K562 (cell line): ENCODE measurements at regions not wholly inside any gene's neighbourhood (a gene's known extent, or its start where the extent isn't known, plus 50 kb on each side); places are given as distances from the start of the nearest gene placed in this dataset.
A peak's percentile ranks its signal among the peaks of the same experiment; 100 is the strongest.

Experiments
- ARHGAP35 ChIP-seq: fragments of 450-650 bp; IDR thresholded peaks from 2 replicates; pipeline ENCODE4 v1.6.1; 2018; ENCODE audit not compliant: partially characterized antibody
- CBFA2T2 ChIP-seq: fragments of 450-650 bp; conservative IDR thresholded peaks from 2 replicates; pipeline ENCODE4 v1.6.1; 2017; ENCODE audit warnings: mild to moderate bottlenecking
- CC2D1A ChIP-seq: fragments of 450-650 bp; IDR thresholded peaks from 2 replicates; pipeline ENCODE4 v1.6.1; 2017; ENCODE audit warnings: mild to moderate bottlenecking
- DPF2 ChIP-seq: fragments of 450-650 bp; IDR thresholded peaks from 2 replicates; pipeline ENCODE4 v1.6.1; 2016
- HMGN3 ChIP-seq: IDR thresholded peaks from 2 replicates; pipeline ENCODE4 v1.6.1; 2011; ENCODE audit warnings: borderline replicate concordance, low read depth, mild to moderate bottlenecking, mixed read lengths, low read length; ENCODE audit not compliant: insufficient read length; ENCODE audit errors: extremely low read depth
- PHF8 ChIP-seq: fragments of 200-600 bp; sonication (generic); IDR thresholded peaks from 2 replicates; pipeline ENCODE4 v1.6.1; 2012; ENCODE audit warnings: mixed run types, mild to moderate bottlenecking, inconsistent platforms, low read length, moderate library complexity, borderline replicate concordance
- POLR2G ChIP-seq: fragments of 200-400 bp; formaldehyde crosslinking; IDR thresholded peaks from 2 replicates; pipeline ENCODE4 v1.6.1; 2017; ENCODE audit warnings: low read depth, mild to moderate bottlenecking, antibody characterized with exemption, low read length, moderate library complexity
- SMAD2 ChIP-seq: fragments of 150-350 bp; IDR thresholded peaks from 2 replicates; pipeline ENCODE4 v1.6.1; 2014; ENCODE audit warnings: low read depth, mild to moderate bottlenecking, low read length
- SRSF3 ChIP-seq: fragments of 200-400 bp; formaldehyde crosslinking; IDR thresholded peaks from 2 replicates; pipeline ENCODE4 v1.6.1; 2016; ENCODE audit warnings: mild to moderate bottlenecking, low read length, moderate library complexity; ENCODE audit not compliant: insufficient read depth
- ZBED1 ChIP-seq: IDR thresholded peaks from 2 replicates; pipeline ENCODE4 v1.6.1; 2014
- ZNF23 ChIP-seq: fragments of 250-450 bp; sonication (Bioruptor Pico); IDR thresholded peaks from 2 replicates; pipeline ENCODE4 v1.4.0; 2020; ENCODE audit warnings: mild to moderate bottlenecking
- ZNF699 ChIP-seq: fragments of 250-450 bp; sonication (Bioruptor Pico); IDR thresholded peaks from 2 replicates; pipeline ENCODE4 v1.8.0; 2021; ENCODE audit warnings: mild to moderate bottlenecking, moderate library complexity; ENCODE audit not compliant: insufficient replicate concordance
- TF ChIP-seq, protein P1 (sequence below): fragments of 250-450 bp; sonication (Bioruptor Pico); IDR thresholded peaks from 2 replicates; pipeline ENCODE4 v1.8.0; 2021; ENCODE audit warnings: moderate library complexity, mild to moderate bottlenecking, inconsistent platforms
- TF ChIP-seq, protein P2 (sequence below): fragments of 450-650 bp; IDR thresholded peaks from 2 replicates; pipeline ENCODE4 v1.6.1; 2017; ENCODE audit warnings: antibody characterized with exemption
- TF ChIP-seq, protein P3 (sequence below): fragments of 450-650 bp; IDR thresholded peaks from 2 replicates; pipeline ENCODE4 v1.6.1; 2016; ENCODE audit warnings: mild to moderate bottlenecking, moderate library complexity

DNA sequence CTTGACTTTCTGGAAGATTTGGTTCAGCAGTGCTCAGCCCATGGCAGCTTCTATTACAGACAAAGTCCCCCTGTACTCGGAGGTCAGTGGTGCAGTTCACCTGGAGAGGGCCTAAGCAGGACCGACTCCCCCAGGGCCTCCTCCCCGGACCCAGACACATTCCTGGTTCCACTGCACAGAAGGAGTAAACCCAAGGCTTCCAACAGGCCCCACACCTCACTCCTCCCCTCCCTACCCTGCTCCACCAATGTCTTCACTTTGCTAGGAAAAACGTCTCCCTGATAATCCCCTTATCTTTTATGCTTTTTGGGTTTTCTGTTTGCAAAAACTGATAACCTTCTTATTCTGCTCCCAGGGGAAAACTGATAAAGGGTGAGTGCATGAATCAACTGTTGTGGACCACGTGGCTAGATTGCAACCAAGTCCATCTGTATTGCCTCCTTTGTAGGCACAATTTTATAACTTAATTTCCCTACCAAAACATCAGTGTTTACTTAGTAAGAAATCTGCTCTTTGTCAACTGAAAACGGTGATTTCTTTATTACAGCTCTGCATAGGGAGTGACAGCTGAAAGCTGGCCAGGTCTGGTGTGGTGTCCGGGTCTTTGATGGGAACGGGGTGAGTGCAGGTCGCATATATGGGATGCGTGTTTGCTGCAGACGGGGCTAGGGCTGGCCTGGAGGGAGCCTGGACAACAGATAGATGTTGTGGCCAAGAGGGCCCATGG is 202.5 kb downstream of the GLI2 start (continued):
- peak; percentile 83 for TF ChIP-seq DPF2
- TF ChIP-seq CBFA2T2 = peak; percentile 75
- TF ChIP-seq SMAD2 = no peak
- TF ChIP-seq POLR2G = no peak
- TF ChIP-seq, protein P1, sequence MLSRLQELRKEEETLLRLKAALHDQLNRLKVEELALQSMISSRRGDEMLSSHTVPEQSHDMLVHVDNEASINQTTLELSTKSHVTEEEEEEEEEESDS = no peak
- TF ChIP-seq HMGN3 = peak; percentile 18
- no peak for TF ChIP-seq PHF8
- TF ChIP-seq, protein P2, sequence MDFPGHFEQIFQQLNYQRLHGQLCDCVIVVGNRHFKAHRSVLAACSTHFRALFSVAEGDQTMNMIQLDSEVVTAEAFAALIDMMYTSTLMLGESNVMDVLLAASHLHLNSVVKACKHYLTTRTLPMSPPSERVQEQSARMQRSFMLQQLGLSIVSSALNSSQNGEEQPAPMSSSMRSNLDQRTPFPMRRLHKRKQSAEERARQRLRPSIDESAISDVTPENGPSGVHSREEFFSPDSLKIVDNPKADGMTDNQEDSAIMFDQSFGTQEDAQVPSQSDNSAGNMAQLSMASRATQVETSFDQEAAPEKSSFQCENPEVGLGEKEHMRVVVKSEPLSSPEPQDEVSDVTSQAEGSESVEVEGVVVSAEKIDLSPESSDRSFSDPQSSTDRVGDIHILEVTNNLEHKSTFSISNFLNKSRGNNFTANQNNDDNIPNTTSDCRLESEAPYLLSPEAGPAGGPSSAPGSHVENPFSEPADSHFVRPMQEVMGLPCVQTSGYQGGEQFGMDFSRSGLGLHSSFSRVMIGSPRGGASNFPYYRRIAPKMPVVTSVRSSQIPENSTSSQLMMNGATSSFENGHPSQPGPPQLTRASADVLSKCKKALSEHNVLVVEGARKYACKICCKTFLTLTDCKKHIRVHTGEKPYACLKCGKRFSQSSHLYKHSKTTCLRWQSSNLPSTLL = no peak
- TF ChIP-seq CC2D1A = no peak
- TF ChIP-seq, protein P3, sequence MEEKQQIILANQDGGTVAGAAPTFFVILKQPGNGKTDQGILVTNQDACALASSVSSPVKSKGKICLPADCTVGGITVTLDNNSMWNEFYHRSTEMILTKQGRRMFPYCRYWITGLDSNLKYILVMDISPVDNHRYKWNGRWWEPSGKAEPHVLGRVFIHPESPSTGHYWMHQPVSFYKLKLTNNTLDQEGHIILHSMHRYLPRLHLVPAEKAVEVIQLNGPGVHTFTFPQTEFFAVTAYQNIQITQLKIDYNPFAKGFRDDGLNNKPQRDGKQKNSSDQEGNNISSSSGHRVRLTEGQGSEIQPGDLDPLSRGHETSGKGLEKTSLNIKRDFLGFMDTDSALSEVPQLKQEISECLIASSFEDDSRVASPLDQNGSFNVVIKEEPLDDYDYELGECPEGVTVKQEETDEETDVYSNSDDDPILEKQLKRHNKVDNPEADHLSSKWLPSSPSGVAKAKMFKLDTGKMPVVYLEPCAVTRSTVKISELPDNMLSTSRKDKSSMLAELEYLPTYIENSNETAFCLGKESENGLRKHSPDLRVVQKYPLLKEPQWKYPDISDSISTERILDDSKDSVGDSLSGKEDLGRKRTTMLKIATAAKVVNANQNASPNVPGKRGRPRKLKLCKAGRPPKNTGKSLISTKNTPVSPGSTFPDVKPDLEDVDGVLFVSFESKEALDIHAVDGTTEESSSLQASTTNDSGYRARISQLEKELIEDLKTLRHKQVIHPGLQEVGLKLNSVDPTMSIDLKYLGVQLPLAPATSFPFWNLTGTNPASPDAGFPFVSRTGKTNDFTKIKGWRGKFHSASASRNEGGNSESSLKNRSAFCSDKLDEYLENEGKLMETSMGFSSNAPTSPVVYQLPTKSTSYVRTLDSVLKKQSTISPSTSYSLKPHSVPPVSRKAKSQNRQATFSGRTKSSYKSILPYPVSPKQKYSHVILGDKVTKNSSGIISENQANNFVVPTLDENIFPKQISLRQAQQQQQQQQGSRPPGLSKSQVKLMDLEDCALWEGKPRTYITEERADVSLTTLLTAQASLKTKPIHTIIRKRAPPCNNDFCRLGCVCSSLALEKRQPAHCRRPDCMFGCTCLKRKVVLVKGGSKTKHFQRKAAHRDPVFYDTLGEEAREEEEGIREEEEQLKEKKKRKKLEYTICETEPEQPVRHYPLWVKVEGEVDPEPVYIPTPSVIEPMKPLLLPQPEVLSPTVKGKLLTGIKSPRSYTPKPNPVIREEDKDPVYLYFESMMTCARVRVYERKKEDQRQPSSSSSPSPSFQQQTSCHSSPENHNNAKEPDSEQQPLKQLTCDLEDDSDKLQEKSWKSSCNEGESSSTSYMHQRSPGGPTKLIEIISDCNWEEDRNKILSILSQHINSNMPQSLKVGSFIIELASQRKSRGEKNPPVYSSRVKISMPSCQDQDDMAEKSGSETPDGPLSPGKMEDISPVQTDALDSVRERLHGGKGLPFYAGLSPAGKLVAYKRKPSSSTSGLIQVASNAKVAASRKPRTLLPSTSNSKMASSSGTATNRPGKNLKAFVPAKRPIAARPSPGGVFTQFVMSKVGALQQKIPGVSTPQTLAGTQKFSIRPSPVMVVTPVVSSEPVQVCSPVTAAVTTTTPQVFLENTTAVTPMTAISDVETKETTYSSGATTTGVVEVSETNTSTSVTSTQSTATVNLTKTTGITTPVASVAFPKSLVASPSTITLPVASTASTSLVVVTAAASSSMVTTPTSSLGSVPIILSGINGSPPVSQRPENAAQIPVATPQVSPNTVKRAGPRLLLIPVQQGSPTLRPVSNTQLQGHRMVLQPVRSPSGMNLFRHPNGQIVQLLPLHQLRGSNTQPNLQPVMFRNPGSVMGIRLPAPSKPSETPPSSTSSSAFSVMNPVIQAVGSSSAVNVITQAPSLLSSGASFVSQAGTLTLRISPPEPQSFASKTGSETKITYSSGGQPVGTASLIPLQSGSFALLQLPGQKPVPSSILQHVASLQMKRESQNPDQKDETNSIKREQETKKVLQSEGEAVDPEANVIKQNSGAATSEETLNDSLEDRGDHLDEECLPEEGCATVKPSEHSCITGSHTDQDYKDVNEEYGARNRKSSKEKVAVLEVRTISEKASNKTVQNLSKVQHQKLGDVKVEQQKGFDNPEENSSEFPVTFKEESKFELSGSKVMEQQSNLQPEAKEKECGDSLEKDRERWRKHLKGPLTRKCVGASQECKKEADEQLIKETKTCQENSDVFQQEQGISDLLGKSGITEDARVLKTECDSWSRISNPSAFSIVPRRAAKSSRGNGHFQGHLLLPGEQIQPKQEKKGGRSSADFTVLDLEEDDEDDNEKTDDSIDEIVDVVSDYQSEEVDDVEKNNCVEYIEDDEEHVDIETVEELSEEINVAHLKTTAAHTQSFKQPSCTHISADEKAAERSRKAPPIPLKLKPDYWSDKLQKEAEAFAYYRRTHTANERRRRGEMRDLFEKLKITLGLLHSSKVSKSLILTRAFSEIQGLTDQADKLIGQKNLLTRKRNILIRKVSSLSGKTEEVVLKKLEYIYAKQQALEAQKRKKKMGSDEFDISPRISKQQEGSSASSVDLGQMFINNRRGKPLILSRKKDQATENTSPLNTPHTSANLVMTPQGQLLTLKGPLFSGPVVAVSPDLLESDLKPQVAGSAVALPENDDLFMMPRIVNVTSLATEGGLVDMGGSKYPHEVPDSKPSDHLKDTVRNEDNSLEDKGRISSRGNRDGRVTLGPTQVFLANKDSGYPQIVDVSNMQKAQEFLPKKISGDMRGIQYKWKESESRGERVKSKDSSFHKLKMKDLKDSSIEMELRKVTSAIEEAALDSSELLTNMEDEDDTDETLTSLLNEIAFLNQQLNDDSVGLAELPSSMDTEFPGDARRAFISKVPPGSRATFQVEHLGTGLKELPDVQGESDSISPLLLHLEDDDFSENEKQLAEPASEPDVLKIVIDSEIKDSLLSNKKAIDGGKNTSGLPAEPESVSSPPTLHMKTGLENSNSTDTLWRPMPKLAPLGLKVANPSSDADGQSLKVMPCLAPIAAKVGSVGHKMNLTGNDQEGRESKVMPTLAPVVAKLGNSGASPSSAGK = no peak; the same call in 1 of the 2 replicates
- no peak for TF ChIP-seq SRSF3
- no peak for TF ChIP-seq ZBED1
- TF ChIP-seq ARHGAP35 = no peak
- no peak for TF ChIP-seq ZNF699 (CRISPR knock-in tag)
- no peak for TF ChIP-seq ZNF23
